GM21576 (cell line): ENCODE measurements at regions not wholly inside any gene's neighbourhood (a gene's known extent, or its start where the extent isn't known, plus 50 kb on each side); places are given as distances from the start of the nearest gene placed in this dataset.
"Not testable (repeated sequence)": the region's sequence is repeated elsewhere in the genome, so short reads cannot be mapped to it uniquely, and the experiment has no call there.

ENCODE experiments used
- ATAC-seq: cut with Tn5 transposase; IDR thresholded peaks from one replicate; pipeline ENCODE4 v1.9.1; 2021; ENCODE audit warnings: mild to moderate bottlenecking, moderate library complexity; ENCODE audit not compliant: unreplicated experiment

- peak; percentile 63 for ATAC-seq
Measured at GRCh38 chr14:95597784-95598211, 62.9 kb downstream of the GLRX5 start.

GRCh38 chr14:95601650-95602049 lies 66.8 kb downstream of the GLRX5 start:
- no peak for ATAC-seq

DNA sequence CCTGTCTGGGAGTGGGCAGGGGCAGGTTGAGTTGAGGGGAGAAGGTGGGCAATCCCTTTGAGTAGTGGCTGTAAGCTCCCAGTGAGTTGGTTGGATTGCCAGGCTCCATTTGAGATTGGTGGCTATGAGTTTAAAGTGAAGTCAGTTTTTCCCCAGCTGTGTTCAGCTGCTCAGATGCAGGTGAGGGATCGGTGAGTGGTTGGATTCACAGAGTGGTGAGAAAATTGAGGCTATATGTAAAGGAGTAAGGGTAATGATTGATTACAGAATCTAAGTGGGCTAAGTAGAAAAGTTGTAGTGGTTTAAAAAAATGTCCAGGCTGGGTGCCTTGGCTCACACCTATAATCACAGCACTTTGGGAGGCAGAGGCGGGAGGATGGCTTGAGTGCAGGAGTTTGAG lies 68.6 kb downstream of the GLRX5 start:
- ATAC-seq, result no peak

- ATAC-seq, result no peak
Measured at GRCh38 chr14:95606266-95606665, 71.4 kb downstream of the GLRX5 start.

DNA sequence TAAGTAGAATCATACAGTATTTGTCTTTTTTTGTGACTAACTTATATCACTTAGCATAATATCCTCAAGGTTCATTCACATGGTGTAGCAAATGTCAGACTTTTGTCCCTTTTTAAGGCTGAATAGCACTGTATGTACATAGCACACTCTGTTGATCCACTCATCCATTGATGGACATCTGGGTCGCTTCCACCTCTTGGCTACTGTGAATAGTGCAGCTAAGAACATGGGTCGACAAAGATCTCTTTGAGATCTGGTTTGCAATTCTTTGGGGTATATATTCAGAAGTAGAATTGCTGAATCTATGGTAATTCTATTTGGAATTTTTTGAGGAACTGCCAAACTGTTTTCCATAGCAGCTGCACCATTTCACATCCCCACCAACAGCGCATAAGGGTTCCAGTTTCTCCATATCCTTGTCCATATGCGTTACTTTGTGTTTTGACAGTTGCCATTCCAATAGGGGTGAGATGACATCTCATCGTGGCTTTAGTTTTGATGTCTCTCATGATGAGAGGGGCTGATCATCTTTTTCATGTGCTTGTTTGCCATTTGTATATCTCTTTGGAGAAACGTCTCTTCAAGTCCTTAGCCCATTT lies 73.9 kb downstream of the GLRX5 start:
- ATAC-seq, result no peak

DNA sequence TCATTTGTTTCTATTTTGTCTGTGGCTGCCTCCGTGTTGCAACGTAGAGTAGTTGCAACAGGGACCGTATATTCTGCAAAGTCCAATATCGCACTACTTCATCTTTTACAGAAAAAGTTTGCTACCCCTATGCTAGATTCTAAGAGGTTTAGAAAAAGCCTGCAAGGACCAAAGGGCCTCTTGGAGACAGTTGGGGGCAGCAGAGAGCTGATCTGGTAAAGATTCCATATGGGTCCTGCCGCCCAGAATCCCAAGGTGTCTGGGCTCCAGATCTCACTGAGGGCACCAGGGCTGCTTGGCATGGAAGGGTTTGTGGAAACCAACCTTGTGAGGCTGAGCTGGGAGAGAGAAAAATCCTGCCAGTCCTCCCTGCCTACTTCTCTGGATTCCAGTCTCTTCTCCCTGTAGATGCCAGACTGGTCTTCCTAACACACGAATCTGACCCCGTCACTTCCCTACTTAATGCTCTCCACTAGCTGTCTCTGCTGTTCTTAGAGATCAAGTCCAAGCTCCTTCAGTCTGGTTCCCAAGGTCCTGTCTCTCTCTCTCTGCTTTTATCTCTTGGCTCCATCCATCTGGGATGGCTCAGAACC lies 74.6 kb downstream of the GLRX5 start:
- no peak for ATAC-seq

DNA sequence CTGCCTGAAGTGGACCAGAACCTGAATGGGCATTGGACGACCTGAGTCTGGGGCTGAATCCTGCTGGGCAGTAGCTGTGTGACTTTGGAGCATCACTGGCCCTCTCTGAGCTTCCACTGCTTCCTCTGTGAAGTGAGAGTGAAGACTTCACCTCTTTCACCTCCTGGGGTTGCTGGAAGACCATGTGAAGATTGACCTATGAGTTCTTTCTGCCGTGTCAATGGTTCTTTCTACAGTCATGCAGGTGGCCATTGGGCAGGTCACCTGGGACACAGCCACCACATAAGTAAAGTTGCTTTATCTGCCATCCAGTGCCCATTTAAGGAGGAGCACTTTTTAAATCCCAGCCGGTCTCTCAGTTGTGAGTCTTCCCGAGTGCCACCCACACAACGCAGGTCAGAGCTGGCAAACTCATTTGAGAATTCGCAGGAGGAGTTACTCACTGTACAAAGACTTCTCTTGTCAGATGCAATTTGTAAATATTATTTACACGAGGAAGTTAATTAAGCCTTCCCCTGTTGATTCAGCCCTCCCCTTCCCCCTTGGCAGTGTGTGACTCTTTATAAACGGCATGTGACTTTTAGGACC lies 74.8 kb upstream of the TCL1B start:
- ATAC-seq, result no peak

DNA sequence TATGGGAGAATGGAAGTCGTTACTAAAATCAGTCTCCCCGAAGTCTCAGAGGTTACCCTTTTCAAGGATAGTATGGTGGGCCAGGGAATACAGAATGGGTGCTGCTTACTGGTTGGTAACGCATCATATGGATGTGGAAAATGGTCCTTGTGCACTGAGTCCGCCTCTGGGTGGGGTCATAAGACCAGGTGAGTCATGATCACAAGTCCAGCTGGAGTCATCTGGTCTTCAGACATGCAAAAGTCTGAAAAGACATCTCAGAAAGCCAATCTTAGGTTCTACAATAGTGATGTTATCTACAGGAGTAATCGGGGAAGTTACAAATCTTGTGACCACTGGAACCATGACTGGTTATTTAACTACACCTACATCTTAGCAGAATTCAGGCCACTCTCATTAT lies 71.9 kb upstream of the TCL1B start:
- peak; percentile 53 for ATAC-seq

DNA sequence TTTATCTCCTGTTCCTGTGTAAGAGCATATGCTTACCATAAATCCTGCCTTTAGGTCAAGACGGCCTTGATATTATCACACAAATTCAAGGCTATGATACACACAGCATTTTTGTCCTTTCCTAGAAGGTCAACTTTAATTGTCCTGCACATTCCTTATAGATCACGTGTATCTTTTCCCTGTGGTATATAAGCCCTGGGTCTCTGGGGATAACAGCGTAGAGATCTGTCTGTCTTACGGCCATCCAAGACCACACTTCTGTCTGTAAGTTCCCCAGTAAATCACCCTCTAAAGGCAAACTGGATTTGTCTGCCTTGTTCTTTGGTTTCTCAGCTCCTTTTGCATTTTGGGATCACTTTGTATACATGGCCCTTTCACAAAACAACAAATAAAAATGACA lies 69.5 kb upstream of the TCL1B start:
- ATAC-seq, result no peak

GRCh38 chr14:95619785-95620417 lies 66.3 kb upstream of the TCL1B start:
- no peak for ATAC-seq

DNA sequence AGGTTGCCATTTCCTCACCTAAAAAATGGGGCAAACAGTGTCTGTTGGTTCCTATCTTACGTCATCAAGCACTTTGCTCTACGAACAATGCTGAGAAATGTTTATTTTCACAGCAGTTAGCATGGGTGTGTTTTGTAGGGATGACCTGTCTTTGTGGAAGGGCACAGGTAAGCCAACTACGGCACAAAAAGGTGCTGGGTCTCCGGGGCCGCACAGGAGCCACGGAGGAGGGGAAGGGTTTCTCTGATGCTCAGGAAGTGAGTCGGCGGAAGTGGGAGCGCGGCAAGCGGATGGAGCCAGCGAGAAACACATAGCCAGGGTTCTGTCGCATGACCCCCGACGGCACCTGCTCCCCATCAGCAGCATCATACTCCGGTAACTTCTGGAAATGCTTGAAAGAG lies 65.6 kb upstream of the TCL1B start:
- no peak for ATAC-seq

DNA sequence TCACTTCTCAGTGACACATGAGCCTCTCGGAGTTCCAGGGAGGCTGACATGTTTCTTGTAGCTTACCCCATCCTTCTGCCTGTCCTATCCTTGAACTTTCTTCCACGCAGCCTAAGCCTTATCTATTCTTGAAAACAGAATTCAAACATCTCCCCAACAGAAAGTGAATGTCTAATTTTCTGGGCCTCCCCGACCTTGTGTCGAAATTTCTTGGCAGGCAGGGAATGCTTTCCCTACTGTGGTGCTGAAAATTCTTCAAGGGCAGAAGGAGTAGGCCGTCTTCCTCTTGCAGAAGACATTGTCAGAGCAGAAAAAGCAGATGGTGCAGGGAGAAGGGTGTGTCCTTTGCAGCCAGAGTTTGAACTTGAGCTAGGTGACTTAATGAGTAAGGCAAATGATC lies 63.0 kb upstream of the TCL1B start:
- ATAC-seq, result no peak

DNA sequence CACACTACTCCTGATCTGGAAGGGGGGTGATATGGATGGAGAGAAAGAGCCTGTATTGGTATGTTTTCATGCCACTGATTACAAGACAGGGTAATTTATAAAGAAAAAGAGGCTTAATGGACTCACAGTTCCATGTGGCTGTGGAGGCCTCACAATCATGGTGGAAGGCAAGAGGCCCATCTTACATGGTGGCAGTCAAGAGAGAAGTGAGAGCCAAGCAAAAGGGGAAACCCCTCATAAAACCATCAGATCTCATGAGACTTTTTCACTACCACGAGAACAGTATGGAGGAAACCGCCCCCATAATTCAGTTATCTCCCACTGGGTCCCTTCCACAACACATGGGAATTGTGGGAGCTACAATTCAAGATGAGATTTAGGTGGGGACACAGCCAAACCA lies 60.5 kb upstream of the TCL1B start:
- ATAC-seq, result not testable (repeated sequence)

DNA sequence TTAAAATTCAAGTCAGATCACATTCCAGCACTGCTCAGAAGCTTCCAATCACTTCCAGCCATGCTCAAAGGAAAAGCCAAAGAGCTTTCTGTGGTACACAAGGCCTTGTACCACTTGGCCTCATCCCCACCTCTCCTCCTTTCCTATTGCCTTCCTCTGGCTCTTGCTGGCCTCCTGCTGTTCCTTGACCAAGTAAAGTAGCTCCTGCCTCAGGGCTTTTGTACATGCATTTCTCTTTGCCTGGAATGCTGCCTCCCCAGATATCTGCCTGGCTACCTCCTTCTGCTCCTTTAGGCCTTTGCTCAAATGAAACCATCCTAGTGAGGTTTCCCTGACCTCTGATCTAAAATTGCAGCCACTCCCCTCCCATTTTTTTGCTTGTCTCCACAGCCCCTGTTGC lies 51.2 kb upstream of the TCL1B start:
- ATAC-seq, result no peak
